DOHH2 (cell line): ENCODE measurements at regions not wholly inside any gene's neighbourhood (a gene's known extent, or its start where the extent isn't known, plus 50 kb on each side); places are given as distances from the start of the nearest gene placed in this dataset.

Experiments used
- H3F3A ChIP-seq: fragments of 200-600 bp; sonication (generic), shearing (Covaris generic); 2 replicates; pipeline ENCODE4 v1.6.0; 2016; ENCODE audit warnings: antibody characterized with exemption, mild to moderate bottlenecking; ENCODE audit not compliant: control insufficient read depth, insufficient read depth
- H3K27ac ChIP-seq: fragments of 200-600 bp; sonication (generic); 2 replicates; pipeline ENCODE4 v1.5.1; 2014; ENCODE audit warnings: low read depth, mild to moderate bottlenecking, low read length, moderate library complexity
- H3K27me3 ChIP-seq: fragments of 200-600 bp; sonication (generic); 2 replicates; pipeline ENCODE4 v1.6.1; 2014; ENCODE audit warnings: mild to moderate bottlenecking, low read length, mixed read lengths; ENCODE audit not compliant: control insufficient read depth
- H3K36me3 ChIP-seq: fragments of 200-600 bp; sonication (generic); 2 replicates; pipeline ENCODE4 v1.6.1; 2014; ENCODE audit warnings: mild to moderate bottlenecking, low read length, moderate library complexity, mixed read lengths; ENCODE audit not compliant: control insufficient read depth
- H3K4me1 ChIP-seq: fragments of 200-600 bp; sonication (generic); 2 replicates; pipeline ENCODE4 v1.6.1; 2014; ENCODE audit warnings: mild to moderate bottlenecking, low read length, mixed read lengths; ENCODE audit not compliant: control insufficient read depth
- H3K4me2 ChIP-seq: fragments of 200-600 bp; sonication (generic); 2 replicates; pipeline ENCODE4 v1.6.0; 2014; ENCODE audit warnings: mild to moderate bottlenecking, low read length, moderate library complexity
- H3K4me3 ChIP-seq: fragments of 200-600 bp; sonication (generic); 2 replicates; pipeline ENCODE4 v1.5.1; 2014; ENCODE audit warnings: mild to moderate bottlenecking, low read length, mixed read lengths
- H3K79me2 ChIP-seq: fragments of 200-600 bp; sonication (generic); 2 replicates; pipeline ENCODE4 v1.6.1; 2014; ENCODE audit warnings: mild to moderate bottlenecking, low read length, mixed read lengths; ENCODE audit not compliant: control insufficient read depth
- H3K9me2 ChIP-seq: fragments of 200-600 bp; sonication (generic); replicated peaks from 2 replicates; pipeline ENCODE4 v1.6.1; 2014; ENCODE audit warnings: mild to moderate bottlenecking, low read length, mixed read lengths; ENCODE audit not compliant: control insufficient read depth
- H3K9me3 ChIP-seq: fragments of 200-600 bp; sonication (generic); 2 replicates; pipeline ENCODE4 v1.6.1; 2014; ENCODE audit warnings: antibody characterized with exemption, low read length, mixed read lengths; ENCODE audit not compliant: control insufficient read depth, insufficient read depth
- H4K20me1 ChIP-seq: fragments of 200-600 bp; sonication (generic); 2 replicates; pipeline ENCODE4 v1.6.0; 2014; ENCODE audit warnings: low read depth, mild to moderate bottlenecking, antibody characterized with exemption, low read length, moderate library complexity; ENCODE audit not compliant: control insufficient read depth, insufficient read depth
- EZH2phosphoT487 ChIP-seq: fragments of 200-600 bp; sonication (generic); IDR thresholded peaks from 2 replicates; pipeline ENCODE4 v1.6.1; 2017; ENCODE audit warnings: borderline replicate concordance, mild to moderate bottlenecking, antibody characterized with exemption, low read length, moderate library complexity, mixed read lengths
- TF ChIP-seq, protein P1 (sequence below): fragments of 200-600 bp; sonication (generic); IDR thresholded peaks from one replicate; pipeline ENCODE4 v1.5.1; 2014; ENCODE audit warnings: antibody characterized with exemption, mild to moderate bottlenecking, low read depth, low read length; ENCODE audit not compliant: poor library complexity, severe bottlenecking

DNA sequence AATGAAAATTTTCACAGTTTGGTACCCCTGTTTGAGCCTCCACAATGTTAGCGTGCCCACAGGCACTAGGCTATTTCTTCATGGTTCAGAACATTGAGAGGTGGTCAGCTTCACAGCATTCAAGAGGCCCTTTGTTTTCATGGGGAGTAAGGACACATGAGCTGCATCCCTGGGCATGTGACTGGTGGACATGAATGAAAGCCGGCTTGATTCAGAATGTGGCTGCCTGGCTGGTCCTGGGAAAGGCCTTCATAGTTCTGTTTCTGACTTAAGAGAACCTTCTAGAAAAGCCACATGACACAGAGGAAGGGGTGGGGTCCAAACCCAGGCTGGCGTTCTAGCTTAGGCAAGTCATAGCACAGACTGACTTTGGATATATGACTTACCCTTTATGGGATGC is 420.6 kb downstream of the CMPK2 start:
- no peaks in the 10 kb centered on the region for H3K79me2 ChIP-seq
- no peak overlapping the region for H3K4me3 ChIP-seq
- H3K36me3 ChIP-seq: no peaks in the 10 kb centered on the region
- no peaks in the 10 kb centered on the region for H3K27me3 ChIP-seq
- H3K9me3 ChIP-seq: no peaks in the 10 kb centered on the region
- H4K20me1 ChIP-seq: no peaks in the 10 kb centered on the region
- H3K9me2 ChIP-seq: no peaks in the 10 kb centered on the region
- no peak overlapping the region for H3K27ac ChIP-seq
- peaks cover 8% of the 10 kb centered on the region for H3K4me1 ChIP-seq
- no peak overlapping the region for H3K4me2 ChIP-seq
- TF ChIP-seq, protein P1, sequence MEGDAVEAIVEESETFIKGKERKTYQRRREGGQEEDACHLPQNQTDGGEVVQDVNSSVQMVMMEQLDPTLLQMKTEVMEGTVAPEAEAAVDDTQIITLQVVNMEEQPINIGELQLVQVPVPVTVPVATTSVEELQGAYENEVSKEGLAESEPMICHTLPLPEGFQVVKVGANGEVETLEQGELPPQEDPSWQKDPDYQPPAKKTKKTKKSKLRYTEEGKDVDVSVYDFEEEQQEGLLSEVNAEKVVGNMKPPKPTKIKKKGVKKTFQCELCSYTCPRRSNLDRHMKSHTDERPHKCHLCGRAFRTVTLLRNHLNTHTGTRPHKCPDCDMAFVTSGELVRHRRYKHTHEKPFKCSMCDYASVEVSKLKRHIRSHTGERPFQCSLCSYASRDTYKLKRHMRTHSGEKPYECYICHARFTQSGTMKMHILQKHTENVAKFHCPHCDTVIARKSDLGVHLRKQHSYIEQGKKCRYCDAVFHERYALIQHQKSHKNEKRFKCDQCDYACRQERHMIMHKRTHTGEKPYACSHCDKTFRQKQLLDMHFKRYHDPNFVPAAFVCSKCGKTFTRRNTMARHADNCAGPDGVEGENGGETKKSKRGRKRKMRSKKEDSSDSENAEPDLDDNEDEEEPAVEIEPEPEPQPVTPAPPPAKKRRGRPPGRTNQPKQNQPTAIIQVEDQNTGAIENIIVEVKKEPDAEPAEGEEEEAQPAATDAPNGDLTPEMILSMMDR: no peak
- no peak for TF ChIP-seq EZH2phosphoT487
- H3F3A ChIP-seq: no peaks in the 10 kb centered on the region

DNA sequence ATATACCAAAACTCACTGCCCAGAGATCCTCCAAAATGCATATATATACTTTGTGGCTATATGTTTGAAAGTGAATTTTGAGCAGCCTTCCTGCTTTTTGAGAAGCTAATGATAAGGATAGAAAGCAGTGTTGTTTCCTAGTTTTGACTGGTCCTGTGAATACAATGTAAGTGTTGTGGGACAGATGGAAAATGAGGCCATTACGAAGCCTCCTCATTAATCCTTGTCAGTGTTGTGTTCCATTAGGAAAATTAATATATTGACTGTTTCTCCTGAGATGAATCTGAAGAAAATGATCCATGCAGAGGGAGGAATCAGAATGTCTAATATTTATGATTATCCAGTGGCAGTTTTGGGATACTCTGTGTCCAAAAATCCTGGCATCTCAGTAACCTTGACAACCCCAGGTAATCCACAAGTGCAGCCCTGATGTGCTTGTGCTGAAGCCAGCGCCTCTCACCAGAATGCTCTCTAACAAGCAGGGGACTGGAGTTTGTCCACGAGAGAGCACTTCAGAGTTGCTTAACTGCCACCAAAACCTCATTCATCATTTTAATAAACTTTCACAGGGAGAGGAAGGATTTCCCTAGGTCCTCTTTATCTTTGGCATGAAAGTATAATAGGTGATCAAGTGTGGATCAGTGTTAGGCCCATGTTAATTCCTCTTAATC is 418.6 kb downstream of the CMPK2 start:
- Histone ChIP-seq H4K20me1 (no peaks in the 10 kb centered on the region), H3K79me2 (no peaks in the 10 kb centered on the region), H3K9me3 (no peaks in the 10 kb centered on the region), H3K27me3 (no peaks in the 10 kb centered on the region), H3K36me3 (no peaks in the 10 kb centered on the region), H3K4me3 (no peak overlapping the region), H3F3A (no peaks in the 10 kb centered on the region), H3K4me1 (peaks cover 8% of the 10 kb centered on the region), H3K4me2 (no peak overlapping the region), H3K9me2 (no peaks in the 10 kb centered on the region), H3K27ac (no peak overlapping the region)
- no peak for TF ChIP-seq EZH2phosphoT487
- TF ChIP-seq, protein P1: no peak

DNA sequence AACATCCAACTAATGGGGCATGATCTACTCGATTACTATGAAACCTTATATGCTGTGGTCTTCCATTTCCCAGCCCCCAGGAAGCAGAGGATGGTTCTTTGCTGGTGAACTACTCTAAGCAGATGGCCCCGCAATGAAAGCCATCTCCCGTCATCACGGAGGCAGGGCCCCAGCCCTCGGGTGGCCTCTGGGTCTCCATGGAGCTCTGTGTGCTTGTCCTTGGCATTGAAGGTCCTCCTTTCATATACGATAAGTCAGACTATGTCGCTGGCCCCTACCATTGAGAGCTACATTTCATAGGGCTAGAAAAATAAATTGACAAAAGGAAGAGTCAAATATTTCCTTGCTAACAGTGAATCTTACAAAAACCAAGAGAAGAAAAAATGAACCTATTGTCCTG is 416.8 kb downstream of the CMPK2 start:
- H3K36me3 ChIP-seq: no peaks in the 10 kb centered on the region
- H3K4me1 ChIP-seq: peaks cover 8% of the 10 kb centered on the region
- no peak overlapping the region for H3K4me3 ChIP-seq
- H3F3A ChIP-seq: no peaks in the 10 kb centered on the region
- H4K20me1 ChIP-seq: no peaks in the 10 kb centered on the region
- H3K27ac ChIP-seq: no peak overlapping the region
- no peaks in the 10 kb centered on the region for H3K27me3 ChIP-seq
- no peaks in the 10 kb centered on the region for H3K79me2 ChIP-seq
- TF ChIP-seq, protein P1: no peak
- H3K9me3 ChIP-seq: no peaks in the 10 kb centered on the region
- H3K4me2 ChIP-seq: no peak overlapping the region
- no peaks in the 10 kb centered on the region for H3K9me2 ChIP-seq
